Posterior cingulate gyrus (tissue), 11 donors: ENCODE measurements at regions not wholly inside any gene's neighbourhood (a gene's known extent, or its start where the extent isn't known, plus 50 kb on each side); places are given as distances from the start of the nearest gene placed in this dataset.
"Not testable (repeated sequence)": the region's sequence is repeated elsewhere in the genome, so short reads cannot be mapped to it uniquely, and the experiment has no call there.

ENCODE experiments used
- DNase-seq, 10 donors: peaks; one replicate each; pipeline versions ENCODE4 v3.0.0 to v3.0.0-alpha.2; 2020 to 2021; ENCODE audit warnings: mixed read lengths in 3 of 10
- intact Hi-C: fragments of 100-400 bp; cut with DNase I; formaldehyde crosslinking; loops from one replicate; pipeline ENCODE4 v1.15.1; 2023

DNA sequence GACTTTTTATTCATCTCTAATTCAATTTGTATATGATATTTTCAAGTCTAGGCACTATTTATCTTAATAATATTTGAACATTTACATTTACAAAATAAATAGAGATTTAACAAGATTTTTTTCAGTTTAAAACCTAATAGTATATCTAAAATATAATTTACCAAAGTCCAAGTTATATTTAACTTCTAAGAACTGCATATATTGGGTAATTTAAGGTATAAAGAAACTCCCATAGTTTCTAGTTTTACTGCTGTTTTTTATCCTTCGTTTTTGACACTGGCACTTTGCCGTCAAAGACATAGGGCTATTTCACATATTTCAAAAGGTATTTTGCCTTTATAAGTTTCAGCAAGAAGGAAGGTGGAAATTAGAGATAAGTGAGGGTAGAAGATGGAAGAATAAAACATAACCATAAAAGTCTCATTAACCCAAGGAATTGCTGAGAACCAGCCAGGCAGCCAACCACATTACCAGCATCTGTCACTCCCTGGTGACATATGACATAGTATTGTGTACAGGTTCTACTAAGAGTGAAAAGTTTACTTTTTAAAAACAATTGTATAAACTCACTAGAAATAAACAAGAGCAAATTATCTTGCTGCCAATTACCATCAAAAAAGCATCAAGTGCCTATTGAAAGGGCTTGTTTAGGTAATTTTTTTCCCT lies 251.5 kb downstream of the NSUN3 start:
- intact Hi-C loops, result no loop called here
- DNase-seq, result no peak

DNA sequence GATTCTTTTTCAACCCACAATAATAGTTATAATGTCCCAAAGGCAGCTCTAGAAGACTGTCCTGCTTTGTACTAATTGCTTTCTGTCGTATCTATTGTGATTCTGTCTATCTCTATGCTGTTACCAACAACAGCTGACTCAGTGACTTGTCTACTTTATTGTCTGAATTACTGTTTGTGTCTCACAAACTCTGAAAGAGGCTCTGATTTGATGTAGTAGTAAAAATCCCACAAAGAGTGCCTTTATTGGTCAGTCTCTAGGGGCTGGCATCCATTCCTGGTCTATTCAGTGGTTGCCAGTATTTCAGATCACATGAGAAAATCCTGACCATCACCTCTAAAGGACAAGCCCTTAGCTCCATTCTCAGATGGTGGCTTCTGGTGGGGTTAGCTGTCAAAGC lies 254.2 kb downstream of the NSUN3 start:
- intact Hi-C loops, result no loop called here
- DNase-seq, result no peak

DNA sequence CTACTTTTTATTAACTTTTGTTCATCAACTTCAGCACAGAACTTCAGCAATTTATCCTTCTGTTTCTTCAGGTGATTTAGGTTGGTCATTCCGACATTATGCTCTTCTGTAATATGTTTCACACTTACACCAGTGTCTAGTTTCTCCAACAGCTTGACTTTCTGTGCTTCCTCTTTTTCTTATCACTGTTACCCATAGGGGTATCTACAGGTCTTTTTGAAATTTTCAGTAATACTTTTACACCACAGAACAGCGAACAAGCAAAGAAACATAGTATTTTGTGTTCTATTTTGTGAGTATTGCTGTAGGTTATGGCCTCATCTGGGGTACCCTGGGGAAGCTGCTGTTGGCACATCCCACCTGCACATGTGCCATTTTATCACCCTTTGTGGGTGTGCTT lies 260.7 kb downstream of the NSUN3 start:
- intact Hi-C loops, result no loop called here

DNA sequence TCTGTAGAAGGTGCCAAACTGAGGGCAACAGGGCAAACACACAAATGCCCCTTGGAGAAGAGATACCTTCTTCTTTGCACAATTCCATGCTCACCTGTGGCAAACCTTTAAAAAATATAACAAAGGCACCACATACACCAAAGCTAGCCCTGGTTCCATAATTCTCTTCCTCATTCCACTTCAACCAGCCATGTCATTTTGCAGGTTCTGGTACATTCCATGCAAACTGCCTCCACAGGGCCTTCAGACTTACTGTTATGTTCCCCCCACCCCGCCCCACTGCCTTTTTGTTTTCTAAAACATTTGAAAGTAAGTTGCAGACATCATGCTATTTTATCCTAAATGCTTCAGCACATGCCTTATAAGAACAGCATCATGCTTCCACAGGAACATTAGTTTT lies 269.0 kb downstream of the NSUN3 start:
- DNase-seq, result no peak
- intact Hi-C loops, result no loop called here

More for the DNA sequence above, 260.7 kb downstream of the NSUN3 start:
- DNase-seq, result no peak

DNA sequence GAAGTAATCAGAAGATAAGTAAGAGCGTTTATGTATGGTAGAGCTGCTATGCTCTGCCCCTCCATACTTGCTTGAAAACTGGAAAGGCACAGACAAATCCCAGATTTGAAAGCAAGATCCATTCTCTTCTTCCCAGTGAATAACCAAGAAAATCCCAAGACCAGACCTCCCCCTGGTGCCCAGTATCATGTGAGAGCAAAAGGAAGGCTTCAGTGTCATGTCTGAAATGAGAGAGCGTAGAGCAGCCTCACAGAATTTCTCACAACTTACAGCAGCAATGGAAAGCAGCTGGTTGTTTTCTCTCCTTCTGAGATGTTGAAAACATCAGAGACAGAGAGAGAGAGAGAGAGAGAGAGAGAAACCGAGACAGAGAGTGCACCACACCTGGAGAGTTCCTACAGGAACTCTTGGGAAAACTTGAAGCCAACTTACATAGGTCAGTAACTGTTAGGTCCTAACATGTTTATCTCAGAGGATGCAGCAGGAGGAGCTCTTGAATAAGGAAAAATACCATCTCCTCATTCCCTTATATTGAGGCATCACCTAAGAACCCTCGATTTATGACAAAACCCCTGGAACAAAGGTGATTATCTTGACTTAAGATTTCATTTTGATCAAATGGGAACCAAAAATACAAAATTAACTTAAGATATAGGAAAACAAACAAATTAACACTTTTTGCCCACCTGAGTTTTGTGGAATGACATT lies 273.3 kb downstream of the NSUN3 start:
- no peak for DNase-seq
- intact Hi-C loops, result no loop called here

DNA sequence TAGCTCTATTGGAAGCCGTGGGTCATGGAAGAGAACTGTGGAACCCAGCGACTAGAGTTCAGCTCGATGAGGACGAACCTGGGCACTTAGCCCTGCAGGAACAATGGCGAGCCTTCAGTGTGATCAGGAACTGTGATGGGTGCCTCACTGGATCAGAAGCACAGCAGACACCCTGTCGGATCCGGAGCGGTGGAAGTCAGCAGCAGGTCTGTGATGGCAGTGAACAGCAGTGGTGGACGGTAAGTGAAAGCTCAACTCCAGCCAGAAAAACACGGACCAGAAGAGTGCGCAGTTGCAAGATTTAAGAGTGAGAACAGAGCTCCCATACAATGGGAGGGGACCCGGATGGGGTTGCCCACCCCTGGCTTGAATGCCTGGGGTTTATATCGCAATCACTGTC lies 282.2 kb downstream of the NSUN3 start:
- peak in 2 of 10 donors; percentile 39 to 50 for DNase-seq
- intact Hi-C loops, result no loop called here

DNA sequence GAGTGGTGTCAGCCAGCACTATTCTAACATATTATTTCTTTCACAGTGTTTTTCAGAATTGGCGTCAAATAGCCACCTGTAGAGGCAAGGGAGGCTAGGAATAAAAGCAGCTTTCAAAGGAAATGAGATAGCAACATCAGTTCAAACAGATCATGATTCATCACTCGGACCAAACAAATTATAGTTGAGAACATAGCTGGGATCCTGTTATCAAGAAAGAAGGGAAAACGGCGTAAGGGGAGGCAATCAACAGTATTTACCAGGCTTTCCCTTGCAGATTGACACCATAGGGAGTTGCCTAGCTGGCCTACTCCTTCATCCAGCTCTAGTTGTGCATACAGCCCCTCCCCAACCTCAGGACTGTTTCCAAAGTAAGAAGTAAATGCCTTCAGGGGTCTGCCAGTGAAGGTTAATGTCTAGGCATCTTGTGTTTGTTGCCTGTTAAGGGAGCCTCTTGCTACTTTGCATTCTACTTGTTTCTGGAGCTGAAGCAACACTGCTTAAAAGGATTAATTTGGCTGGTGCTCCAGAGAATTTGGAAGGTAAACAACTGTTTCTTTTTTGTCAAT lies 286.5 kb downstream of the NSUN3 start:
- intact Hi-C loops, result no loop called here
- DNase-seq, result no peak

DNA sequence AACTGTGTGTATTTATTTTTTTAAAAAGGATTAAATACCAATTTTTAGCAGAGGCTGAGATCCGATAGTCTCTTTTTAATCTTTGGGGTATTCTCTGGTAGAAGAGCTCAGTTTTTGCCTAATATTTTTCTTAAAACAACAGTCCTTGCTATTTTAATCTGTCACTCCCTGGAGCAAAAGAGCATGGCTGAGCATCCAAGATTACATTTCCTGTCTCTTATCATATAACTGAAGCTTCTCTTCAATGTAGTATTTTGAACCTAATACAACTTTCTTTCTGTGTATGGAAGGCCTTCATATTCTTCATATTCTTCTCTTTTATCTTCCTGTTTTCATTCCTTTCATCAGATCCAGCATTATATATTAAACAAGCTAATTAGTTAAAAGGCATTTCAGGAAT lies 293.7 kb downstream of the NSUN3 start:
- no peak for DNase-seq

DNA sequence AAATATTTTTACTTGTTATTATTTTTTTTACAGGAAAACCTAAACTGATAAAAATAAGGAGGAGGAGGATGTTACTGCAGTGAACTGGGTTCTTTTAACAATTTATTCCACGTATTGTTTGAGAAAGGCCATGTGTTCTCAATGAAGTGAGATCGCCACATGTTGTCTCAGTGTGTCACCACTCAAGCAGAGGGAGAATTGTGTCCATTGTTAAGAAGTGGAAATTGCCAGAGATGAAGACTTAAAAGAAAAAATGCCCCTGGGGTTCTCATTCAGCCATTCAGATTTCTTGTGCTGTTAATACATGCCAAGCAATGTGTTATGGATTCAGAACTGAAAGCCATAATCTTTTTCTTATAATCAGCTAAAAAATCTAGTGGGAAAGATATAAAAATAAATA lies 297.1 kb downstream of the NSUN3 start:
- intact Hi-C loops, result no loop called here
- no peak for DNase-seq

More for the DNA sequence above, 293.7 kb downstream of the NSUN3 start:
- intact Hi-C loops, result no loop called here

DNA sequence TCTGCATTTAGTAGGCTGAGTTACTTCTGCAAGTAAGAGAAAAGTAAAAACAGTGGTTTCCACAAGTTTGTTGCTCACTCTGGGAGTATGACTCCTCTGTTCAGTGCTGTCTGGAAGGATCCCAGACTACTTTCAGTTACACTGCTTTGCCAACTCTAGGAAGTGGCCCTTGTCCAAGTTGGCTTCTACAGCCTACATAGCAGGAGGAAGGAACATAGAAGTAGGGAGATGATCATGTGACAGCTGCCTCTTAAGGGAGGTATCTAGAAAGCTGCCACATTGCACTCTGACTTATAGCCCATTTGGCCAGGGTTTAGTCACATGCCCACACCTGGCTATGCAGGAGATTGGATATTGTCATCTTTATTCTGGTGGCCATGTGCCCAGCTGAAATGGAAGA lies 298.1 kb downstream of the NSUN3 start:
- intact Hi-C loops, result no loop called here
- DNase-seq, result peak in 2 of 10 donors; percentile 3 to 8

DNA sequence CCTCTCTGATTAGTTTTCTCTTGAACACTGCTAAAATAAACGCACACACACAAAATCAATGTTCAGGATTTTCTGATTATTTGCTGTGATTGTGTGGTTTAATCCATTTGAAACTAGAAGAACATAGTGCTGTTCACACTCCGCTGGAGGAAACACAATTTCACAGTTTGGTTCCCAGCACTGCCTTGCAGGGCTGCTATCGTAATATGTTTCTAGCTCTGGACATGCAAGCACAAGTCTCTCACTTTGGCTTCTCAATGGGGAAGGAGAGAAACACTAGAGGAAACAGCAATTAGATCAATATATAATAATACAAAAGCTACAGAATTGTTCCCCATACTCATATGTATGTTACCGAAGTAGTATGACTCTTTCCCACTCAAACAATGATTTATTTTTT lies 299.5 kb downstream of the NSUN3 start:
- DNase-seq, result no peak
- intact Hi-C loops, result no loop called here

DNA sequence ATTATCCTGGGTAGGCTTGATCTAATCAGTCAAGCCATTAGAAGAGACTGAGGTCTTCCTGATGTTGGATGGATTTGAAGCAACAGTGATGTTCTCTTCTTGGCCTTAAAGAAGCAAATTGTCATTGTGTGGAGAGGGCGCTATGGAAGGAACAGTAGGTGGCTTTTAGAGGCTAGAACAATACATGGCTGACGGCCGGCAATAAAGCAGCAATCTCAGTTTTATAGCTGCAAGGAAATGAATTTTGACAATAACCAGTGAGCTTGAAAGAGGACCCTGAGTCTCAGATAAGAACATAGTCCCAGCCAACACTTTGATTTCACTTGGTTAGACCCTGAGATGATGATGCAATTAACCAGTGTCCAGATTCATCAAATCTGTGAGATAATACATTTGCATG lies 302.1 kb downstream of the NSUN3 start:
- no peak for DNase-seq
- intact Hi-C loops, result no loop called here

DNA sequence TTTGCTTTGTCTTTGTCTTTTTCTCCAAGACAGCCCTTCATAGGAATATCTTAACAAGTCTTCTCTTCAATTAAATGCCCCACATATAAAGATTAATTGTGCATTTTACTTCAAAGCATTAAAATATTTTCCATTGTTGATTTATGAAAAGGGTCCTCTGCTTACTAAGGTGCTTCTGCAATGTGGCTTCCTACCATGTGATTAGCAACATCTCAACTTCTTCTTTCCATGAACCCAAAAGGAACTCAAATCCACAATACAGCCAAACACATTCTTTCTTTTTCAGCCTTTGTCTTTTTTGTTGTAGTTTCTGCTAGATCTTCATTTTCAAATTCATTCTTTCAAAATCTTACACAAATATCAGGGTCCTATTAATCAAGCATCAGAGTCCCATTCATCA lies 309.2 kb downstream of the NSUN3 start:
- intact Hi-C loops, result no loop called here
- no peak for DNase-seq

DNA sequence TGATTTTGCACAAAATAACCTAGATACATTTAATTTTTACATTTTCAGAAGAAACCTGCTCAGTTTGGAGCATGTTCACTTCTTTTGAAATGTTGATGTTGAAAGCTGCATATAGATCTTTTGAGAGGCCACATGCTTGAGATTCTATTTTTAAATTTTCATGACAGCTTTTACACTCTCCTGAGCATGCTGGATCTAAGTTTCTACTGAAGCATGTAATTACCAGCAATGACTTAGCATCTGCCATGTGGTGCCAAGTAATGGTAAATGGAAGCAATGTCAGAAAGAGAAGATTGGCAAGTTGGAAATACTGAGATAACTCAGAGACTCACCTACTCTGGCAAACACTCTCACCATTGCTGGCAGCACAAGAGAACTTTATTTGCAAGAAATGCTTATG lies 310.6 kb downstream of the NSUN3 start:
- intact Hi-C loops, result no loop called here
- no peak for DNase-seq

DNA sequence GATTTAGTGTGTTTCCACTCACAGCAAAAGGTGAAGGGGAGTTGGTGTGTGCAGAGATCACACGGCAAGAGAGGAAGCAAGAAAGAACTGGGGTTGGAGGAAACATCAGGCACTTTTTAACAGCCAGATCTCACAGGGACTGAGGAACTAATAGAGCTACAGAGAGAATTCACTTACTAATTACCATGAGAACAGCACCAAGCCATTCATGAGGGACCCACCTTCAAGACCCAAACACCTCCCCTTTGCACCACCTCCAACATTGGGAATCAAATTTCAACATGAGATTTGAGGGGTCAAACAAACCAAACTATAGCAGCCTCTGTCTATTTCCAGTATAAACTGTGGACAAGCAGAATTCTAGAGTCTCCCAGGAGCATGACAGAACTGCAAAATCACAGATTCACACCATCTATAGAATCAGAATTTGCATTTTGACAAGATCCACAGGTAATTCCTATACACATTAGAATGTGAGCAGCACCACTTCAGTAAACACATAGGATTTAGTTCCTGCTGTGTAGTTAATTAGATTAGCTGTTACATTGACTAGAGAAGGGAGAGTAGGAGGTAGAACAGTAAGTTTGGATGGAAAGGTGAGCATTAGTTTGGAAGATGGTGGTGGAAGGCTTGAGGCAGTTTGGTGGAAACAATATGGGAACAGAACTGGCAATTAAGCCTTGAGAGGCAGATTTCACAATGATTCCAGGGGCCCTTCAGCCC lies 311.7 kb downstream of the NSUN3 start:
- intact Hi-C loops, result no loop called here
- no peak for DNase-seq

DNA sequence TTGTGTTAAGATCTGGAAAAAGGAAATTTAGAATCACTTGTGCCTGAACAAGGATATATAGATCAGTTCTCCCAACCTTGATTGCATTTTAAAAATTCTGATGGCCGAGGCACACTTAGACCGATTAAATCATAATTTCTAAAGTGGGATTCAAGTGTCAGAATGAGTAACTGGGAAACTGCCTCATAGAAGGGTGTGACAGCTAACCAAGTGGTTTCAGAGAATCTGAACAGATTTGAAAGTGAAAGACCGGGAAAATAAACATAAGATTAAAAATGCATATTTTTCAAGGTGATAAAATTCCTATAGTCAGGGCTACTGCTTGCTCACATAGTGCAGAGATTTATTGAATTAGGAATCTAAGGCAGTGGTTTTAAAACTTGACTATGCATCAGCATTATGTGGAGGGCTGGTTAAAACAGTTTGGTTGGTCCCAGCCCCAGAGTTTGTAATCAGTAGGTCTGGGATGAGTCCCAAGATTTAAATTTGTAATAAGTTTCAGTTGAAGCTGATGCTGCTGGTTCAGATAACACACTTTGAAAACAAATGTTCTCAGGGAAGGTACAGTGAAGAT lies 314.3 kb downstream of the NSUN3 start:
- intact Hi-C loops, DNase-seq: not testable (repeated sequence)

DNA sequence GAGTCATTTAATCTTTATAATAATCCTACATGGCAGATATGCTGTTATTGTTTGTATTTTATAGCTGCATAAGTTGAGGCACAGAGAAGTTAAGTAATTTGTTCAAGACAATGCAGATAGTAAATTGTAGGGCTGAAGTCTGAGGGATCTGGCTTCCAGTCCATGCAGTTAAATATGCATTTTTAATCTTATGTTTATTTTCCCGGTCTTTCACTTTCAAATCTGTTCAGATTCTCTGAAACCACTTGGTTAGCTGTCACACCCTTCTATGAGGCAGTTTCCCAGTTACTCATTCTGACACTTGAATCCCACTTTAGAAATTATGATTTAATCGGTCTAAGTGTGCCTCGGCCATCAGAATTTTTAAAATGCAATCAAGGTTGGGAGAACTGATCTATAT lies 315.0 kb downstream of the NSUN3 start:
- intact Hi-C loops, DNase-seq: not testable (repeated sequence)

DNA sequence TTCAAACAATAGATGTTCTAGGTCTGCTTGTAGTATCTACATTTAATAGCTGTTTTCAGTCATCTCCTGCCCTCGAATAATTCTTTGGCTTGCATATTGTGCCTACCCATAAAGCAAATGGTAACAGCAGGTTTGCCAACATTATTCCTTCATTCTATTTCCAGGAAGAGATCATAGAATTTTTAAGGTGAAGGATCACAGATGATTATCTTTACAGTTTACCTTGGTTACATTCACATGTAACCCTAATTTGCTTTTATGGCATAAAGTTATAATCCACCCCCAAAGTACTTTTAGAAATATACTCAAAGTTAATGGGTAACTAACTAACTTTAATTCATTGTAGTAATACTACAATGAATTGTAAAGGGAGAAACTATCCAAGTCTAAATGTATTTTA lies 315.5 kb downstream of the NSUN3 start:
- intact Hi-C loops, result no loop called here
- DNase-seq, result no peak

DNA sequence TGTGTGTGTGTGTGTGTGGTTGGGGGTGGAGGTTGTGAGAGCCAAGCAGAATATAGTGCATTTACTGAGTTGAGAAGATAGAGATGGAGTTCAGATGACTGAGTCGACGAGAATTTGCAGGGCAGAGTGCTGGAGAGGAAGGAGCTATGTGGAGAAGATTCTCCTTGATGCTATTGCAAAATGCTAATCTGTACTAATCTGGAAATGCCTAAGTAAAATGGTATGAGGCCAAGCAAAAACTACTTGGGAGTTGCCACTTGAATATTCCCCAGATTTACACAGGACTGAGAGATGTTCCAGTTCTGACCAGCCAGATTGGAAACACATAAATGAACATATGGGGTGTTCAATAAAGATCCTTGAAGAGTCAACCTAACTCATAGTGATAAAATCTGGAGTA lies 316.4 kb downstream of the NSUN3 start:
- no peak for DNase-seq
- intact Hi-C loops, result no loop called here

DNA sequence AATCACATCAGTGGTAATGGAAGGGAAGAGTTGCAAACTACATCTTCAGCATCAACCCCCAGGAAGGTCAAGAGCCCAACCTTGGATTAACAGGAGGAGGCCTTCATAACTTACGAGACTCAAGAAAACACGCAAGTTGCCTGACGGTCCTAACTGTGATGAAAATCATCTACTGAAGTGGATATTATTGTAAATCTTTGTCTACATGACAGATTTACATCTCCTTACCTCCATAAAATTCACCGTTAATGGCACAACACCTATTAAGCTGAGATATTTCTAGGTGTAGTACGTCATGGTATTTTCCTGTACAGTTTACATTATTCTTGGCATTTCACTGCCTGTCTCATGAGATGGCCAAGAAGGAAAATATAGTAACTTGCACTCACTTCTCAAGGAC lies 332.0 kb downstream of the NSUN3 start:
- intact Hi-C loops, result no loop called here
- no peak for DNase-seq

DNA sequence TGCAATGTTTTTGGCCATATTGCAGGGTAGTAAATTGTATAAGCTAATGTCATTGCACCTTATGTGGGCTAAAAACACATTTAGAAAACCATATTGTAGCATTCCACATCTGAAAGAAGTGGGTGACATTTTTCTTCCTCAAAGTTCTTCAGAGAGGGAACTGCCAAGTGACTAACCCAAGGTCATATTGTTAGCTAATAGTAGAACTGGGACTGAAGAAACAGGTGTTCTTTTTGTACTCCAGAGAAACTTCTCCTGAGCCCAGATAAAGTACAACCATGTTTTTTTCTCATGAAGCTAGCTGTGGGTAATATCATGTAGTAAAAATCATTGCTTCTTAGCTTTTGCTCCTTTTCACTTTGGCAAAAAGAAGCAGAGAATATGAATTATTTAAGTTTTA lies 333.0 kb downstream of the NSUN3 start:
- no peak for DNase-seq
- intact Hi-C loops, result no loop called here
